GM23338 (cell line): ENCODE measurements at regions not wholly inside any gene's neighbourhood (a gene's known extent, or its start where the extent isn't known, plus 50 kb on each side); places are given as distances from the start of the nearest gene placed in this dataset.

Experiments used
- ATAC-seq: fragments of 200-7000 bp; cut with Tn5 transposase; 3 replicates; pipeline ENCODE4 v1.9.1; 2020
- DNase-seq: peaks from one replicate; pipeline ENCODE4 v3.0.0-alpha.2; 2015; ENCODE audit warnings: low spot score
- H2AFZ ChIP-seq: fragments of 200-600 bp; sonication (generic); 2 replicates; pipeline ENCODE4 v1.8.0; 2016; ENCODE audit warnings: antibody characterized with exemption, mild to moderate bottlenecking, moderate library complexity
- H3F3A ChIP-seq: fragments of 200-600 bp; sonication (generic); replicated peaks from 2 replicates; pipeline ENCODE4 v1.8.0; 2017; ENCODE audit warnings: antibody characterized with exemption, mixed run types, low read depth
- H3K27ac ChIP-seq: fragments of 200-600 bp; sonication (generic); 2 replicates; pipeline ENCODE4 v1.6.1; 2016; ENCODE audit warnings: low read depth
- H3K27me3 ChIP-seq: fragments of 200-600 bp; sonication (generic); 2 replicates; pipeline ENCODE4 v1.8.0; 2016; ENCODE audit warnings: mild to moderate bottlenecking, mixed run types, moderate library complexity; ENCODE audit not compliant: insufficient read depth
- H3K36me3 ChIP-seq: fragments of 200-600 bp; sonication (generic); 2 replicates; pipeline ENCODE4 v1.8.0; 2016; ENCODE audit warnings: mild to moderate bottlenecking; ENCODE audit not compliant: insufficient read depth
- H3K4me1 ChIP-seq: fragments of 200-600 bp; sonication (generic); 2 replicates; pipeline ENCODE4 v1.8.0; 2016; ENCODE audit warnings: mild to moderate bottlenecking, moderate library complexity; ENCODE audit not compliant: insufficient read depth
- H3K4me2 ChIP-seq: fragments of 200-600 bp; sonication (generic); 2 replicates; pipeline ENCODE4 v1.7.1; 2017; ENCODE audit warnings: mixed run types
- H3K4me3 ChIP-seq: fragments of 200-600 bp; sonication (generic); 2 replicates; pipeline ENCODE4 v1.6.1; 2016; ENCODE audit warnings: mixed run types
- H3K79me2 ChIP-seq: fragments of 200-600 bp; sonication (generic); replicated peaks from 2 replicates; pipeline ENCODE4 v1.8.0; 2017; ENCODE audit warnings: mild to moderate bottlenecking; ENCODE audit not compliant: insufficient read depth
- H3K9me2 ChIP-seq: fragments of 200-600 bp; sonication (generic); 2 replicates; pipeline ENCODE4 v1.8.0; 2017; ENCODE audit not compliant: insufficient read depth
- H4K20me1 ChIP-seq: fragments of 200-600 bp; sonication (generic); replicated peaks from 2 replicates; pipeline ENCODE4 v1.8.0; 2017; ENCODE audit warnings: mild to moderate bottlenecking; ENCODE audit not compliant: insufficient read depth
- H3K27ac Mint-ChIP-seq: 2 replicates; pipeline ENCODE4 v1.8.0; 2020; ENCODE audit warnings: inconsistent platforms, mild to moderate bottlenecking, moderate library complexity, mixed read lengths
- H3K27me3 Mint-ChIP-seq: 3 replicates; pipeline ENCODE4 v1.8.0; 2022; ENCODE audit warnings: low read depth, mild to moderate bottlenecking, moderate library complexity, mixed read lengths, inconsistent platforms; ENCODE audit not compliant: insufficient read depth, poor library complexity
- H3K36me3 Mint-ChIP-seq: 3 replicates; pipeline ENCODE4 v1.8.0; 2021; ENCODE audit warnings: low read depth, mild to moderate bottlenecking, inconsistent platforms, moderate library complexity, mixed read lengths
- H3K4me1 Mint-ChIP-seq: 3 replicates; pipeline ENCODE4 v1.8.0; 2020; ENCODE audit warnings: mild to moderate bottlenecking, inconsistent platforms, mixed read lengths
- H3K4me3 Mint-ChIP-seq: 3 replicates; pipeline ENCODE4 v1.8.0; 2021; ENCODE audit warnings: moderate library complexity, mild to moderate bottlenecking, inconsistent platforms, mixed read lengths
- H3K9me3 Mint-ChIP-seq: 3 replicates; pipeline ENCODE4 v1.8.0; 2020; ENCODE audit warnings: moderate library complexity, mild to moderate bottlenecking, inconsistent platforms, mixed read lengths
- CREB1 ChIP-seq: fragments of 250-450 bp; sonication (Bioruptor Pico); IDR thresholded peaks from 2 replicates; pipeline ENCODE4 v1.5.0; 2020; ENCODE audit warnings: low read depth, mild to moderate bottlenecking, moderate library complexity
- EZH2phosphoT487 ChIP-seq: fragments of 200-600 bp; sonication (generic); IDR thresholded peaks from one replicate; pipeline ENCODE4 v1.8.1; 2018; ENCODE audit warnings: antibody characterized with exemption; ENCODE audit not compliant: unreplicated experiment
- NANOG ChIP-seq: IDR thresholded peaks from 2 replicates; pipeline ENCODE4 v1.6.1; 2016; ENCODE audit warnings: antibody characterized with exemption, borderline replicate concordance
- POLR2AphosphoS5 ChIP-seq: IDR thresholded peaks from 2 replicates; pipeline ENCODE4 v1.6.1; 2016; ENCODE audit warnings: antibody characterized with exemption, low read depth
- ZNF331 ChIP-seq: fragments of 250-450 bp; sonication (Bioruptor Pico); IDR thresholded peaks from 2 replicates; pipeline ENCODE4 v1.5.0; 2020; ENCODE audit warnings: low read depth, mild to moderate bottlenecking, moderate library complexity
- TF ChIP-seq, protein P1 (sequence below): fragments of 250-450 bp; sonication (Bioruptor Pico); IDR thresholded peaks from 2 replicates; pipeline ENCODE4 v1.5.0; 2020; ENCODE audit warnings: mild to moderate bottlenecking, moderate library complexity
- TF ChIP-seq, protein P2 (sequence below): IDR thresholded peaks from one replicate; pipeline ENCODE4 v1.6.1; 2018; ENCODE audit warnings: antibody characterized with exemption; ENCODE audit not compliant: unreplicated experiment
- TF ChIP-seq, protein P3 (sequence below), 2 experiments: fragments of 200-600 bp in 1 of 2; sonication (generic) in 1 of 2; conservative IDR thresholded peaks; 2 replicates each; pipeline versions ENCODE4 v1.5.1 to v1.6.1; 2016 to 2017; ENCODE audit warnings: antibody characterized with exemption in 2 of 2, low read depth in 2 of 2, mild to moderate bottlenecking in 2 of 2, moderate library complexity in 1 of 2
- TF ChIP-seq, protein P4 (sequence below): IDR thresholded peaks from 2 replicates; pipeline ENCODE4 v1.6.1; 2016; ENCODE audit warnings: antibody characterized with exemption

DNA sequence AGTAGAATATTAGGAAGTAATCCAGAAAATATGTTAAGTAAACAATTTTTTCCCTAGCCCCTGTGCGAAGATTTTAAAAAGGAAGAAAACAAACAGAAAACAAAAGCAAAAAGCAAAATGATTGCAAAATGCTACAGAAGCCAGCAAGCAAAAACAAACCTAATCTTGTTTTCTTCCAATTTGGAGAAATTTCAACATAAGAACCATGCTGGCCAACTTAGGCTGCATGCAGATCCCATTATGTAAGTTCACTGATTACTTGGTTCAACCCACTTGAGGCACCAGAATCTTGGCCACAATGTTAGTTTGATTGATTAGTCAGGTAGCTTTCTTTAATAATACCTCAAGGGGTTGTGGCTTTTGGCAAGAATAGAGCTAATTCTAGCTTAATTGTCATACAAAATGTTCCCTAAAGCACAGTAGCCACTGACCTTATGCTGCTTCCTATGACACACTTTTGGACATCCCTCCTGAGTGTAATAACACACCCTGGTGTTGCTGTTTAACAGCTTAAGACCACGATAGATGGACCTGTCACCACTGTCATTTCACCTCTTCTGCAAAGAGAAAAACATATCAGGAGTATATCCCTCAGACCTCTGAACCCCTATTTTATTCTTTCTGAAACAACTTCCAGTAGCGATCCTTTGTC lies 2342.1 kb downstream of the PCDH7 start (continued):
- TF ChIP-seq NANOG = no peak
- TF ChIP-seq, protein P1, sequence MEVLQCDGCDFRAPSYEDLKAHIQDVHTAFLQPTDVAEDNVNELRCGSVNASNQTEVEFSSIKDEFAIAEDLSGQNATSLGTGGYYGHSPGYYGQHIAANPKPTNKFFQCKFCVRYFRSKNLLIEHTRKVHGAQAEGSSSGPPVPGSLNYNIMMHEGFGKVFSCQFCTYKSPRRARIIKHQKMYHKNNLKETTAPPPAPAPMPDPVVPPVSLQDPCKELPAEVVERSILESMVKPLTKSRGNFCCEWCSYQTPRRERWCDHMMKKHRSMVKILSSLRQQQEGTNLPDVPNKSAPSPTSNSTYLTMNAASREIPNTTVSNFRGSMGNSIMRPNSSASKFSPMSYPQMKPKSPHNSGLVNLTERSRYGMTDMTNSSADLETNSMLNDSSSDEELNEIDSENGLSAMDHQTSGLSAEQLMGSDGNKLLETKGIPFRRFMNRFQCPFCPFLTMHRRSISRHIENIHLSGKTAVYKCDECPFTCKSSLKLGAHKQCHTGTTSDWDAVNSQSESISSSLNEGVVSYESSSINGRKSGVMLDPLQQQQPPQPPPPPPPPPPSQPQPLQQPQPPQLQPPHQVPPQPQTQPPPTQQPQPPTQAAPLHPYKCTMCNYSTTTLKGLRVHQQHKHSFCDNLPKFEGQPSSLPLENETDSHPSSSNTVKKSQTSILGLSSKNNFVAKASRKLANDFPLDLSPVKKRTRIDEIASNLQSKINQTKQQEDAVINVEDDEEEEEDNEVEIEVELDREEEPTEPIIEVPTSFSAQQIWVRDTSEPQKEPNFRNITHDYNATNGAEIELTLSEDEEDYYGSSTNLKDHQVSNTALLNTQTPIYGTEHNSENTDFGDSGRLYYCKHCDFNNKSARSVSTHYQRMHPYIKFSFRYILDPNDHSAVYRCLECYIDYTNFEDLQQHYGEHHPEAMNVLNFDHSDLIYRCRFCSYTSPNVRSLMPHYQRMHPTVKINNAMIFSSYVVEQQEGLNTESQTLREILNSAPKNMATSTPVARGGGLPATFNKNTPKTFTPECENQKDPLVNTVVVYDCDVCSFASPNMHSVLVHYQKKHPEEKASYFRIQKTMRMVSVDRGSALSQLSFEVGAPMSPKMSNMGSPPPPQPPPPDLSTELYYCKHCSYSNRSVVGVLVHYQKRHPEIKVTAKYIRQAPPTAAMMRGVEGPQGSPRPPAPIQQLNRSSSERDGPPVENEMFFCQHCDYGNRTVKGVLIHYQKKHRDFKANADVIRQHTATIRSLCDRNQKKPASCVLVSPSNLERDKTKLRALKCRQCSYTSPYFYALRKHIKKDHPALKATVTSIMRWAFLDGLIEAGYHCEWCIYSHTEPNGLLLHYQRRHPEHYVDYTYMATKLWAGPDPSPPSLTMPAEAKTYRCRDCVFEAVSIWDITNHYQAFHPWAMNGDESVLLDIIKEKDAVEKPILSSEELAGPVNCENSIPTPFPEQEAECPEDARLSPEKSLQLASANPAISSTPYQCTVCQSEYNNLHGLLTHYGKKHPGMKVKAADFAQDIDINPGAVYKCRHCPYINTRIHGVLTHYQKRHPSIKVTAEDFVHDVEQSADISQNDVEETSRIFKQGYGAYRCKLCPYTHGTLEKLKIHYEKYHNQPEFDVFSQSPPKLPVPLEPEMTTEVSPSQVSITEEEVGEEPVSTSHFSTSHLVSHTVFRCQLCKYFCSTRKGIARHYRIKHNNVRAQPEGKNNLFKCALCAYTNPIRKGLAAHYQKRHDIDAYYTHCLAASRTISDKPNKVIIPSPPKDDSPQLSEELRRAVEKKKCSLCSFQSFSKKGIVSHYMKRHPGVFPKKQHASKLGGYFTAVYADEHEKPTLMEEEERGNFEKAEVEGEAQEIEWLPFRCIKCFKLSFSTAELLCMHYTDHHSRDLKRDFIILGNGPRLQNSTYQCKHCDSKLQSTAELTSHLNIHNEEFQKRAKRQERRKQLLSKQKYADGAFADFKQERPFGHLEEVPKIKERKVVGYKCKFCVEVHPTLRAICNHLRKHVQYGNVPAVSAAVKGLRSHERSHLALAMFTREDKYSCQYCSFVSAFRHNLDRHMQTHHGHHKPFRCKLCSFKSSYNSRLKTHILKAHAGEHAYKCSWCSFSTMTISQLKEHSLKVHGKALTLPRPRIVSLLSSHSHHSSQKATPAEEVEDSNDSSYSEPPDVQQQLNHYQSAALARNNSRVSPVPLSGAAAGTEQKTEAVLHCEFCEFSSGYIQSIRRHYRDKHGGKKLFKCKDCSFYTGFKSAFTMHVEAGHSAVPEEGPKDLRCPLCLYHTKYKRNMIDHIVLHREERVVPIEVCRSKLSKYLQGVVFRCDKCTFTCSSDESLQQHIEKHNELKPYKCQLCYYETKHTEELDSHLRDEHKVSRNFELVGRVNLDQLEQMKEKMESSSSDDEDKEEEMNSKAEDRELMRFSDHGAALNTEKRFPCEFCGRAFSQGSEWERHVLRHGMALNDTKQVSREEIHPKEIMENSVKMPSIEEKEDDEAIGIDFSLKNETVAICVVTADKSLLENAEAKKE (CRISPR knock-in tag) = no peak
- no peak for TF ChIP-seq ZNF331

DNA sequence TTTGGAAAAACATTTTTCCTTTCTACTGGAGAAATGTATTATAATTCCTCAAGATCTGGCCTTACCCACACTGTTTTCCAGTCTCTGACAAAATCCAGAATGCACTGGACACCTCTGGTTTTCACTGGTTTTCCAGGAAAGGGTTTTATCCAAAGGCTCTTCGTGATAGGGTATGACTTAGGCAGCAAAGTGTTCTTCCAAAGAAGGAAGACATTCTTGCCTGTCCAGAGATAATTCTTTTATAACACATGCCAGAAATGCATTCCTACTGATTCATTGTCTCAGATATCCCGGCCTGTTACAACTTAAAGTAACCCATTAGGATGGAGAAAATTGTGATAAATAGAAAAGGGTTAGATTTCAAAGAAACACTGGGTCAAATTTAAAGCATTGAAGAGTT lies 2343.1 kb downstream of the PCDH7 start:
- Mint-ChIP-seq H3K4me1 (0 out of 3 replicates have a peak, but pooled peaks cover 1% of the 10 kb centered on the region), H3K27me3 (peaks cover 1% of the 10 kb centered on the region)
- TF ChIP-seq, protein P2, sequence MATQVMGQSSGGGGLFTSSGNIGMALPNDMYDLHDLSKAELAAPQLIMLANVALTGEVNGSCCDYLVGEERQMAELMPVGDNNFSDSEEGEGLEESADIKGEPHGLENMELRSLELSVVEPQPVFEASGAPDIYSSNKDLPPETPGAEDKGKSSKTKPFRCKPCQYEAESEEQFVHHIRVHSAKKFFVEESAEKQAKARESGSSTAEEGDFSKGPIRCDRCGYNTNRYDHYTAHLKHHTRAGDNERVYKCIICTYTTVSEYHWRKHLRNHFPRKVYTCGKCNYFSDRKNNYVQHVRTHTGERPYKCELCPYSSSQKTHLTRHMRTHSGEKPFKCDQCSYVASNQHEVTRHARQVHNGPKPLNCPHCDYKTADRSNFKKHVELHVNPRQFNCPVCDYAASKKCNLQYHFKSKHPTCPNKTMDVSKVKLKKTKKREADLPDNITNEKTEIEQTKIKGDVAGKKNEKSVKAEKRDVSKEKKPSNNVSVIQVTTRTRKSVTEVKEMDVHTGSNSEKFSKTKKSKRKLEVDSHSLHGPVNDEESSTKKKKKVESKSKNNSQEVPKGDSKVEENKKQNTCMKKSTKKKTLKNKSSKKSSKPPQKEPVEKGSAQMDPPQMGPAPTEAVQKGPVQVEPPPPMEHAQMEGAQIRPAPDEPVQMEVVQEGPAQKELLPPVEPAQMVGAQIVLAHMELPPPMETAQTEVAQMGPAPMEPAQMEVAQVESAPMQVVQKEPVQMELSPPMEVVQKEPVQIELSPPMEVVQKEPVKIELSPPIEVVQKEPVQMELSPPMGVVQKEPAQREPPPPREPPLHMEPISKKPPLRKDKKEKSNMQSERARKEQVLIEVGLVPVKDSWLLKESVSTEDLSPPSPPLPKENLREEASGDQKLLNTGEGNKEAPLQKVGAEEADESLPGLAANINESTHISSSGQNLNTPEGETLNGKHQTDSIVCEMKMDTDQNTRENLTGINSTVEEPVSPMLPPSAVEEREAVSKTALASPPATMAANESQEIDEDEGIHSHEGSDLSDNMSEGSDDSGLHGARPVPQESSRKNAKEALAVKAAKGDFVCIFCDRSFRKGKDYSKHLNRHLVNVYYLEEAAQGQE = no peak
- TF ChIP-seq, protein P3, sequence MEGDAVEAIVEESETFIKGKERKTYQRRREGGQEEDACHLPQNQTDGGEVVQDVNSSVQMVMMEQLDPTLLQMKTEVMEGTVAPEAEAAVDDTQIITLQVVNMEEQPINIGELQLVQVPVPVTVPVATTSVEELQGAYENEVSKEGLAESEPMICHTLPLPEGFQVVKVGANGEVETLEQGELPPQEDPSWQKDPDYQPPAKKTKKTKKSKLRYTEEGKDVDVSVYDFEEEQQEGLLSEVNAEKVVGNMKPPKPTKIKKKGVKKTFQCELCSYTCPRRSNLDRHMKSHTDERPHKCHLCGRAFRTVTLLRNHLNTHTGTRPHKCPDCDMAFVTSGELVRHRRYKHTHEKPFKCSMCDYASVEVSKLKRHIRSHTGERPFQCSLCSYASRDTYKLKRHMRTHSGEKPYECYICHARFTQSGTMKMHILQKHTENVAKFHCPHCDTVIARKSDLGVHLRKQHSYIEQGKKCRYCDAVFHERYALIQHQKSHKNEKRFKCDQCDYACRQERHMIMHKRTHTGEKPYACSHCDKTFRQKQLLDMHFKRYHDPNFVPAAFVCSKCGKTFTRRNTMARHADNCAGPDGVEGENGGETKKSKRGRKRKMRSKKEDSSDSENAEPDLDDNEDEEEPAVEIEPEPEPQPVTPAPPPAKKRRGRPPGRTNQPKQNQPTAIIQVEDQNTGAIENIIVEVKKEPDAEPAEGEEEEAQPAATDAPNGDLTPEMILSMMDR (conservative IDR thresholded peaks at IDR 0.05; ENCODE audit: low read depth in 2 of 2) = no peak
- no peak for TF ChIP-seq EZH2phosphoT487
- TF ChIP-seq, protein P4, sequence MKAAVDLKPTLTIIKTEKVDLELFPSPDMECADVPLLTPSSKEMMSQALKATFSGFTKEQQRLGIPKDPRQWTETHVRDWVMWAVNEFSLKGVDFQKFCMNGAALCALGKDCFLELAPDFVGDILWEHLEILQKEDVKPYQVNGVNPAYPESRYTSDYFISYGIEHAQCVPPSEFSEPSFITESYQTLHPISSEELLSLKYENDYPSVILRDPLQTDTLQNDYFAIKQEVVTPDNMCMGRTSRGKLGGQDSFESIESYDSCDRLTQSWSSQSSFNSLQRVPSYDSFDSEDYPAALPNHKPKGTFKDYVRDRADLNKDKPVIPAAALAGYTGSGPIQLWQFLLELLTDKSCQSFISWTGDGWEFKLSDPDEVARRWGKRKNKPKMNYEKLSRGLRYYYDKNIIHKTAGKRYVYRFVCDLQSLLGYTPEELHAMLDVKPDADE = no peak
- no peak for TF ChIP-seq POLR2AphosphoS5
- TF ChIP-seq CREB1 (CRISPR knock-in tag) = no peak

More for the DNA sequence above, 2343.1 kb downstream of the PCDH7 start:
- no peaks in the 10 kb centered on the region for H3K36me3 Mint-ChIP-seq
- H3K27ac Mint-ChIP-seq = no peak overlapping the region
- DNase-seq (no peak), ATAC-seq (no peak)
- H3F3A ChIP-seq = no peaks in the 10 kb centered on the region
- no peak overlapping the region for H3K4me2 ChIP-seq
- no peak overlapping the region for H2AFZ ChIP-seq
- H3K27ac ChIP-seq = no peak overlapping the region
- H3K36me3 ChIP-seq = no peaks in the 10 kb centered on the region
- no peaks in the 10 kb centered on the region for H3K9me3 Mint-ChIP-seq
- H3K4me3 Mint-ChIP-seq = no peak overlapping the region
- H3K9me2 ChIP-seq = no peaks in the 10 kb centered on the region
- H4K20me1 ChIP-seq = no peaks in the 10 kb centered on the region
- H3K79me2 ChIP-seq = no peaks in the 10 kb centered on the region
- H3K4me3 ChIP-seq = no peak overlapping the region
- H3K27me3 ChIP-seq = no peaks in the 10 kb centered on the region
- no peaks in the 10 kb centered on the region for H3K4me1 ChIP-seq
